HEK293 (cell line): ENCODE measurements at regions not wholly inside any gene's neighbourhood (a gene's known extent, or its start where the extent isn't known, plus 50 kb on each side); places are given as distances from the start of the nearest gene placed in this dataset.

Experiments used
- CTCF ChIA-PET: fragments of 350-600 bp; formaldehyde crosslinking; extraction: SDS; loops from one replicate; lab custom pipeline; 2021; ENCODE audit warnings: antibody characterized with exemption; lab: Yijun Ruan, JAX
- POLR2A ChIA-PET: fragments of 300-600 bp; formaldehyde crosslinking; extraction: SDS; loops from one replicate; lab custom pipeline; 2020; ENCODE audit warnings: antibody characterized with exemption, inconsistent platforms; lab: Yijun Ruan, JAX
- H3K27ac ChIP-seq: fragments of 200-500 bp; sonication (Bioruptor generic); 2 replicates; pipeline ENCODE4 v1.5.1; 2014; ENCODE audit warnings: low read depth, low read length, control low read depth, inconsistent platforms; ENCODE audit errors: extremely low read depth
- H3K36me3 ChIP-seq, 2 experiments: fragments of 200-500 bp in 1 of 2; sonication (Bioruptor generic) in 1 of 2; 1 replicate in 1 of 2; 2 replicates in 1 of 2; pipeline ENCODE4 v1.5.1; 2014 to 2017; ENCODE audit warnings: inconsistent platforms in 2 of 2, low read length in 2 of 2; ENCODE audit not compliant: control insufficient read depth in 2 of 2, insufficient read depth in 1 of 2
- H3K4me1 ChIP-seq: fragments of 200-500 bp; sonication (Bioruptor generic); 2 replicates; pipeline ENCODE4 v1.5.1; 2014; ENCODE audit warnings: mild to moderate bottlenecking, low read length, inconsistent platforms; ENCODE audit not compliant: control insufficient read depth, insufficient read depth
- H3K4me3 ChIP-seq: 2 replicates; pipeline ENCODE4 v1.5.1; 2011; ENCODE audit warnings: low read depth, mild to moderate bottlenecking, control low read depth, low read length, moderate library complexity
- H3K9me3 ChIP-seq: fragments of 200-500 bp; sonication (Bioruptor generic); 2 replicates; pipeline ENCODE4 v1.5.1; 2014; ENCODE audit warnings: low read depth, low read length, inconsistent platforms; ENCODE audit not compliant: control insufficient read depth, insufficient read depth
- EGR2 ChIP-seq: fragments of 450-650 bp; formaldehyde crosslinking; IDR thresholded peaks from 2 replicates; pipeline ENCODE4 v1.5.1; 2016; ENCODE audit warnings: low read depth, missing biosample characterization, missing genetic modification characterization
- SETDB1 ChIP-seq: IDR thresholded peaks from one replicate; pipeline ENCODE4 v1.6.1; 2017; ENCODE audit warnings: mild to moderate bottlenecking, low read length, moderate library complexity, mixed read lengths; ENCODE audit not compliant: insufficient read length
- WT1 ChIP-seq: fragments of 450-650 bp; formaldehyde crosslinking; IDR thresholded peaks from 2 replicates; pipeline ENCODE4 v1.5.1; 2016; ENCODE audit warnings: missing biosample characterization, missing genetic modification characterization
- ZBTB1 ChIP-seq: fragments of 450-650 bp; formaldehyde crosslinking; IDR thresholded peaks from 2 replicates; pipeline ENCODE4 v1.5.1; 2016; ENCODE audit warnings: missing biosample characterization, missing genetic modification characterization
- ZFHX2 ChIP-seq: fragments of 450-650 bp; formaldehyde crosslinking; conservative IDR thresholded peaks from 2 replicates; pipeline ENCODE4 v1.5.1; 2016; ENCODE audit warnings: missing biosample characterization, missing genetic modification characterization
- ZNF132 ChIP-seq: fragments of 450-650 bp; formaldehyde crosslinking; IDR thresholded peaks from 2 replicates; pipeline ENCODE4 v1.5.1; 2017; ENCODE audit warnings: missing biosample characterization, missing genetic modification characterization, borderline replicate concordance
- ZNF157 ChIP-seq: fragments of 450-650 bp; formaldehyde crosslinking; IDR thresholded peaks from 2 replicates; pipeline ENCODE4 v1.5.1; 2016; ENCODE audit warnings: missing biosample characterization, missing genetic modification characterization
- ZNF664 ChIP-seq: fragments of 450-650 bp; formaldehyde crosslinking; IDR thresholded peaks from 2 replicates; pipeline ENCODE4 v1.5.1; 2016; ENCODE audit warnings: missing biosample characterization, missing genetic modification characterization
- ZNF76 ChIP-seq: fragments of 450-650 bp; formaldehyde crosslinking; IDR thresholded peaks from 2 replicates; pipeline ENCODE4; 2016; ENCODE audit warnings: low read depth, missing biosample characterization, missing genetic modification characterization, borderline replicate concordance
- ZNF830 ChIP-seq: fragments of 450-650 bp; IDR thresholded peaks from 2 replicates; pipeline ENCODE4 v1.5.0; 2018; ENCODE audit warnings: missing biosample characterization, missing genetic modification characterization, low read depth, mild to moderate bottlenecking, moderate library complexity
- TF ChIP-seq, protein P1 (sequence below): fragments of 450-650 bp; formaldehyde crosslinking; conservative IDR thresholded peaks from 2 replicates; pipeline ENCODE4 v1.5.1; 2016; ENCODE audit warnings: low read depth, missing biosample characterization, missing genetic modification characterization

DNA sequence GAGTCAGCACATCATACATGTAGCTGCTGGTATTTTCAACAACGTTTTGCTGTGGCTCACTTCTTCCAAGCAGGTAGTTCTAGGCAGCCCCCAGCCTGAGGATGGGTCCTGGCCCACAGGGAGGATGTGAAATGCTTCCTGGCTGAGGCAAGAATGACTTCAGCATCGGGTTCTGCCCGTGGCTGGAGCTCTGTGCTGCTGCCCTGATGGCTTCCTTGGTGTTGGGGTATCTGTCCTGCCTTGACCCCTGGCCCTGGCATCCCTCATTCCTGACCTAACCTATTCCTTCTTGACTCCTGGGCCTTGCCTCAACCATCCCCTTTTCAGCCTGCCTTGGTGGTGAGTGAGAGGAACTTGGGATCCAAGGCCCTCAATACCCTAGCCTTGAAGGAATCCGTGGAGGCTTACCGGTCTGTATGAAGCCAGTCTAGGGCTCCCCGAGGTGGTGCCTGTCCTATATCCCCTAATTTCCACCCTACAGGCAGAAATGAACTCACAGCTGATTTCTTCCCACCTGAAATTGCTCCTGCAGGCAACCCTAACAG is 300.6 kb downstream of the TLE3 start (continued):
- TF ChIP-seq, protein P1, sequence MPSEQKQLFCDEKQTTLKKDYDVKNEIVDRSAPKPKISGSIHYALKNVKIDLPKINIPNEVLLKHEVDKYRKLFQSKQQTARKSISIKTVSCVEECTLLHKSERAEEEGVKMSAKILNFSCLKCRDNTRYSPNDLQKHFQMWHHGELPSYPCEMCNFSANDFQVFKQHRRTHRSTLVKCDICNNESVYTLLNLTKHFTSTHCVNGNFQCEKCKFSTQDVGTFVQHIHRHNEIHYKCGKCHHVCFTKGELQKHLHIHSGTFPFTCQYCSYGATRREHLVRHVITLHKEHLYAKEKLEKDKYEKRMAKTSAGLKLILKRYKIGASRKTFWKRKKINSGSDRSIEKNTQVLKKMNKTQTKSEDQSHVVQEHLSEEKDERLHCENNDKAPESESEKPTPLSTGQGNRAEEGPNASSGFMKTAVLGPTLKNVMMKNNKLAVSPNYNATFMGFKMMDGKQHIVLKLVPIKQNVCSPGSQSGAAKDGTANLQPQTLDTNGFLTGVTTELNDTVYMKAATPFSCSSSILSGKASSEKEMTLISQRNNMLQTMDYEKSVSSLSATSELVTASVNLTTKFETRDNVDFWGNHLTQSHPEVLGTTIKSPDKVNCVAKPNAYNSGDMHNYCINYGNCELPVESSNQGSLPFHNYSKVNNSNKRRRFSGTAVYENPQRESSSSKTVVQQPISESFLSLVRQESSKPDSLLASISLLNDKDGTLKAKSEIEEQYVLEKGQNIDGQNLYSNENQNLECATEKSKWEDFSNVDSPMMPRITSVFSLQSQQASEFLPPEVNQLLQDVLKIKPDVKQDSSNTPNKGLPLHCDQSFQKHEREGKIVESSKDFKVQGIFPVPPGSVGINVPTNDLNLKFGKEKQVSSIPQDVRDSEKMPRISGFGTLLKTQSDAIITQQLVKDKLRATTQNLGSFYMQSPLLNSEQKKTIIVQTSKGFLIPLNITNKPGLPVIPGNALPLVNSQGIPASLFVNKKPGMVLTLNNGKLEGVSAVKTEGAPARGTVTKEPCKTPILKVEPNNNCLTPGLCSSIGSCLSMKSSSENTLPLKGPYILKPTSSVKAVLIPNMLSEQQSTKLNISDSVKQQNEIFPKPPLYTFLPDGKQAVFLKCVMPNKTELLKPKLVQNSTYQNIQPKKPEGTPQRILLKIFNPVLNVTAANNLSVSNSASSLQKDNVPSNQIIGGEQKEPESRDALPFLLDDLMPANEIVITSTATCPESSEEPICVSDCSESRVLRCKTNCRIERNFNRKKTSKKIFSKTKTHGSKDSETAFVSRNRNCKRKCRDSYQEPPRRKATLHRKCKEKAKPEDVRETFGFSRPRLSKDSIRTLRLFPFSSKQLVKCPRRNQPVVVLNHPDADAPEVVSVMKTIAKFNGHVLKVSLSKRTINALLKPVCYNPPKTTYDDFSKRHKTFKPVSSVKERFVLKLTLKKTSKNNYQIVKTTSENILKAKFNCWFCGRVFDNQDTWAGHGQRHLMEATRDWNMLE (tag by site-specific recombination) = no peak

DNA sequence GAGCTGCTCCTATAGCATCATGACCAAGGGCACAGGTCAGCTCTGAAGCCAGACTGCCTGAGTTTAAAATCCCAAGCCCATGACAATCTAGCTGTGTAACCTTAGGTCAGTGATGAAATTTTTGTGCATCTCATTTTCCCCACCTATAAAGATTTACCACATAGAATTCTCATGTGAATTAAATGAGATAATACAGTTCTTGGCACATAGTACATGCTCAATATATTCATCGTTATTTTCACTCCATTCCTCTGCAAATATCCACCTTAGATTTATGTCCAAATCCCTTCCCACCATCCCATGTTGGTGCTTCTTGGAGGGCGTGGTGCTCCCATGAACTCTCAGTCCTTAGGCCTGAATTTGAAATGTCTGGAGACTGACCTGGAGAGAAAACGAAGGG is 300.1 kb downstream of the TLE3 start:
- TF ChIP-seq ZNF664 (tag by site-specific recombination) = peak; percentile 94
- TF ChIP-seq ZNF132 (tag by site-specific recombination) = no peak
- CTCF ChIA-PET = interaction anchor here (1.1 to 1.3 kb wide), 3 partner anchors 11 to 69 kb away, joined by 3 to 4 read pairs (median 3); no protein-coding TSS in a partner anchor
- no peaks in the 10 kb centered on the region for H3K4me1 ChIP-seq
- no peaks in the 10 kb centered on the region for H3K36me3 ChIP-seq
- POLR2A ChIA-PET = no interaction called here
- H3K9me3 ChIP-seq = no peaks in the 10 kb centered on the region
- H3K4me3 ChIP-seq = no peak overlapping the region
- no peak overlapping the region for H3K27ac ChIP-seq

DNA sequence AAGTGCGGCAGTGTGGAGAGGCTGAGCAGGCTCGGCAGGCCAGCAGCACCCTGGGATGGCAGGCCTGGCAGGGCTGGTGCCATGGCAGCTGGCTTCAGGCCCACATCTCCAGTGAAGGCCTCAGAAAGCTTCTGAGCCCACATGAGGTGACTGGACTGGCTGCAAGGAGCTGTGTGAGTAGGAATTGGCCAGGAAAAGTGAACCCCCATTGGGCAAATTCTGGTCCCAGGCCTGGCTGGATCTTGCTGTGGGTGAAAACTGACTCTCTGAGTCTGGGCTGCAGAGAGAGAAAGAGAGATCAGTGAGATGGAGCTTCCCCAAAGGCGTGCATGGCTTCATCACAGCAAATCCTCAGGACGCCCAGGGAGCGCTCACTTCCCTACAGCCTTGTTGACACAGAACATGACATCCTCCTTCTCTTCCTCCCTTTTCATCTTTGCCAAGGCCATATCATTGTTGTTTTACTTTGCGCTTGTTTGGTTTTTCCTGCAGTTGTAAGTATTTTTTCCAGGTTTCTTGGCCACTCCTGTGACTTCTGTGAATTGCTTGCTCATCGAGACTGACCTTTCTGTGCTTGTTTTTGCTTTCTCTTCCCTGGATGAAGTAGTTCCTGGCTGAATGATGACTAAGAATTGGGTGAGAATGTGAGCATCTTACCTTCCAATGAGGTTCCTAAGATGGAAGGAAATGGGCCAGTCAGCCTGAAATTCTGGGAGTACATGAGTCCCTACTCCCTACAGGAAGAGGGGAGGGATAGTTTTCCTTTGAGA is 299.1 kb downstream of the TLE3 start:
- TF ChIP-seq ZNF157 (tag by site-specific recombination) (no peak), WT1 (peak; percentile 63)
- TF ChIP-seq, all 188 proteins: peak for 1
- Histone ChIP-seq H3K4me3 (no peak overlapping the region), H3K9me3 (no peaks in the 10 kb centered on the region), H3K4me1 (no peaks in the 10 kb centered on the region), H3K36me3 (no peaks in the 10 kb centered on the region), H3K27ac (no peak overlapping the region)
- POLR2A ChIA-PET = no interaction called here
- CTCF ChIA-PET = no interaction called here

DNA sequence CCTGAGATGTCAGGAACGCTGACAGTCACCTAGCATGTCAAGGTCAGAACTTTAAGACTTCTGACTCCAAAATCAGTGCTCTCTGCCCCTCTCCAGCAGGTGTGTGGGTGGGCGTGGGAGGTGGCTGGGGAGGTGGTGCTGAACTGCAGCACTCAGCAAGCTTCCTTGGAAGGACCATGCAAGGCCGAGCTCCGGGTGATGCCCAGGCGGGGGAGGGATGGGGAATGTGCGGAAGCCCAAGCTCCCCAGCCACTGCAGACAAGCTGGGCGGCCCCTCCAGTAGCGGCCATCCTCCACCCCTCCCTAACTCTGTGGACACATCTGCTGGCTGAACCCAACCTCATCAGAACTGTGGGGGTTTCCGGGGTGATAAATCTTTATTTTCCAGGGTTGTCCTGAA is 296.6 kb downstream of the TLE3 start:
- H3K9me3 ChIP-seq = no peaks in the 10 kb centered on the region
- no peak overlapping the region for H3K4me3 ChIP-seq
- H3K27ac ChIP-seq = no peak overlapping the region
- no peaks in the 10 kb centered on the region for H3K4me1 ChIP-seq
- ChIA-PET POLR2A (no interaction called here), CTCF (interaction anchor here (0.7 kb wide), 1 partner anchor 14 kb away, joined by 6 read pairs; no protein-coding TSS in a partner anchor)
- no peaks in the 10 kb centered on the region for H3K36me3 ChIP-seq
- TF ChIP-seq EGR2 (tag by site-specific recombination) (peak; percentile 44; the same call in 1 of the 2 replicates), ZNF830 (tag by site-specific recombination) (no peak), ZFHX2 (tag by site-specific recombination) (peak; percentile 55)

DNA sequence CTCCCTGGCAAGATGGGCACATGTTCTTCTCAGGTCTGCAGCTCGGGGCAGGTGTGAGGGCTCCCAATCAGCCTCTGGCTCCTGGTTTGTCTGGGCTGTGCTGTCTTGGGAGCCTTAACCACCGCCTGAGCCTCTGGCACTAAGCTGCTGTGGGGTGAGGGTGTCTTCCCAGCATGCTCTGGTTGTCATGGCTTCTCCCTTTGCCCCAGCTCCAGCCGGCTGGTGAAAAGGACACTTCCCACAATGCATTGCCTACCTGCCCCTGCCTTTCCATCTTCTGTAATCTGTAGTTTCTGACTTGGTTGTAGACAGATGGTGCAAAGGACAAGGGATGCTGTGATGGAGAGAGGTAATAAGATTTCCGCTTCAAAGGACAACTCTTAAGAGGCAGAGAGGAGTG is 295.3 kb downstream of the TLE3 start:
- H3K27ac ChIP-seq = no peak overlapping the region
- H3K36me3 ChIP-seq = no peaks in the 10 kb centered on the region
- H3K9me3 ChIP-seq = no peaks in the 10 kb centered on the region
- ChIA-PET POLR2A (no interaction called here), CTCF (no interaction called here)
- H3K4me3 ChIP-seq = no peak overlapping the region
- TF ChIP-seq ZBTB1 (no peak), SETDB1 (no peak), ZNF76 (tag by site-specific recombination) (peak; percentile 53)
- H3K4me1 ChIP-seq = no peaks in the 10 kb centered on the region
